Liver (tissue), 8 donors: ENCODE measurements at regions not wholly inside any gene's neighbourhood (a gene's known extent, or its start where the extent isn't known, plus 50 kb on each side); places are given as distances from the start of the nearest gene placed in this dataset.

Experiments used
- DNase-seq: peaks from one replicate; pipeline ENCODE4 v3.0.0-alpha.2; 2017; ENCODE audit warnings: low spot score
- H3K27ac ChIP-seq, 2 donors: one replicate each; pipeline ENCODE4 v1.7.0; 2013; ENCODE audit warnings: inconsistent platforms in 2 of 2, low read length in 2 of 2, control low read depth in 1 of 2, low read depth in 1 of 2, mild to moderate bottlenecking in 1 of 2
- H3K27me3 ChIP-seq, 4 donors: one replicate each; pipeline versions ENCODE4 v1.6.1 to v1.7.0; 2013; ENCODE audit warnings: low read length in 3 of 4, inconsistent platforms in 1 of 4, mild to moderate bottlenecking in 1 of 4, moderate library complexity in 1 of 4; ENCODE audit not compliant: control insufficient read depth in 4 of 4, insufficient read depth in 4 of 4
- H3K36me3 ChIP-seq, 4 donors: one replicate each; pipeline versions ENCODE4 v1.6.1 to v1.7.0; 2013; ENCODE audit warnings: low read length in 3 of 4, mild to moderate bottlenecking in 3 of 4, low read depth in 1 of 4, moderate library complexity in 1 of 4; ENCODE audit not compliant: control insufficient read depth in 4 of 4, insufficient read depth in 3 of 4
- H3K4me1 ChIP-seq, 4 donors: one replicate each; pipeline versions ENCODE4 v1.6.1 to v1.7.0; 2013; ENCODE audit warnings: low read length in 3 of 4, mild to moderate bottlenecking in 3 of 4, moderate library complexity in 1 of 4; ENCODE audit not compliant: control insufficient read depth in 4 of 4, insufficient read depth in 4 of 4
- H3K4me3 ChIP-seq, 3 donors: one replicate each; pipeline versions ENCODE4 v1.6.1 to v1.7.0; 2013; ENCODE audit warnings: low read length in 3 of 3, control low read depth in 1 of 3, low read depth in 1 of 3, mild to moderate bottlenecking in 1 of 3
- H3K9ac ChIP-seq, 2 donors: one replicate each; pipeline ENCODE4 v1.7.0; 2013; ENCODE audit warnings: low read length in 2 of 2, mild to moderate bottlenecking in 2 of 2, moderate library complexity in 2 of 2, control low read depth in 1 of 2, low read depth in 1 of 2
- H3K9me3 ChIP-seq, 4 donors: one replicate each; pipeline versions ENCODE4 v1.6.1 to v1.7.0; 2013; ENCODE audit warnings: low read length in 3 of 4; ENCODE audit not compliant: control insufficient read depth in 4 of 4
- CTCF ChIP-seq: fragments of 150-350 bp; IDR thresholded peaks from 2 replicates; pipeline ENCODE4 v1.5.1; 2017; ENCODE audit warnings: improper control_type of control experiment, low read depth, low read length; ENCODE audit not compliant: missing input control
- EGR1 ChIP-seq, 2 donors: IDR thresholded peaks; 2 replicates each; pipeline ENCODE4 v1.6.1; 2016 to 2018; ENCODE audit warnings: antibody characterized with exemption in 2 of 2, low read depth in 2 of 2
- FOXA1 ChIP-seq: IDR thresholded peaks from 2 replicates; pipeline ENCODE4 v1.6.1; 2016; ENCODE audit warnings: antibody characterized with exemption
- FOXA2 ChIP-seq: IDR thresholded peaks from 2 replicates; pipeline ENCODE4 v1.6.1; 2016; ENCODE audit warnings: antibody characterized with exemption
- GABPA ChIP-seq, 2 donors: IDR thresholded peaks in 1 of 2; conservative IDR thresholded peaks in 1 of 2; 2 replicates each; pipeline ENCODE4 v1.6.1; 2016; ENCODE audit warnings: antibody characterized with exemption in 2 of 2, mild to moderate bottlenecking in 1 of 2, moderate library complexity in 1 of 2
- HNF4A ChIP-seq, 2 donors: conservative IDR thresholded peaks; 2 replicates each; pipeline ENCODE4 v1.6.1; 2016; ENCODE audit warnings: antibody characterized with exemption in 2 of 2, mild to moderate bottlenecking in 2 of 2
- HNF4G ChIP-seq: IDR thresholded peaks from 2 replicates; pipeline ENCODE4 v1.6.1; 2016; ENCODE audit warnings: antibody characterized with exemption
- JUND ChIP-seq, 2 donors: IDR thresholded peaks; 2 replicates each; pipeline ENCODE4 v1.6.1; 2016; ENCODE audit warnings: antibody characterized with exemption in 2 of 2
- NR2F2 ChIP-seq: IDR thresholded peaks from 2 replicates; pipeline ENCODE4 v1.6.1; 2016; ENCODE audit warnings: antibody characterized with exemption
- RAD21 ChIP-seq, 2 donors: IDR thresholded peaks; 2 replicates each; pipeline ENCODE4 v1.6.1; 2016; ENCODE audit warnings: antibody characterized with exemption in 2 of 2, mild to moderate bottlenecking in 2 of 2
- RXRA ChIP-seq, 2 donors: IDR thresholded peaks; 2 replicates each; pipeline ENCODE4 v1.6.1; 2017 to 2018; ENCODE audit warnings: antibody characterized with exemption in 2 of 2, mild to moderate bottlenecking in 1 of 2
- SP1 ChIP-seq: IDR thresholded peaks from 2 replicates; pipeline ENCODE4 v1.6.1; 2018; ENCODE audit warnings: antibody characterized with exemption, mild to moderate bottlenecking
- TAF1 ChIP-seq: conservative IDR thresholded peaks from 2 replicates; pipeline ENCODE4 v1.6.1; 2016; ENCODE audit warnings: antibody characterized with exemption, mild to moderate bottlenecking
- YY1 ChIP-seq: IDR thresholded peaks from 2 replicates; pipeline ENCODE4 v1.6.1; 2016; ENCODE audit warnings: antibody characterized with exemption, mild to moderate bottlenecking
- ZBTB33 ChIP-seq: IDR thresholded peaks from 2 replicates; pipeline ENCODE4 v1.6.1; 2016; ENCODE audit warnings: antibody characterized with exemption
- WGBS: extraction: QIAGEN DNeasy Blood & Tissue Kit; methylation state at CpG from one replicate; pipeline ENCODE4 v1.1.7; 2013; 5-methylcytosine and 5-hydroxymethylcytosine counted together
- donor health status: healthy.
- donor health status: healthy.
- donor health status: healthy.
- donor health status: healthy.
- donor health status: healthy.

- no peak for TF ChIP-seq HNF4G
- TF ChIP-seq FOXA1: no peak
- no peak for TF ChIP-seq EGR1 (IDR thresholded peaks at IDR 0.05; ENCODE audit: low read depth in 2 of 2)
- no peak for TF ChIP-seq FOXA2
- no peak for TF ChIP-seq JUND (IDR thresholded peaks at IDR 0.05)
- TF ChIP-seq RXRA (IDR thresholded peaks at IDR 0.05): no peak
Measured at GRCh38 chr3:22474706-22475445, 723.9 kb upstream of the ZNF385D start (continued).

GRCh38 chr3:22475665-22476240 is 724.7 kb upstream of the ZNF385D start:
- Histone ChIP-seq H3K9ac (no peak overlapping the region), H3K4me1 (no peaks in the 10 kb centered on the region), H3K36me3 (no peaks in the 10 kb centered on the region), H3K9me3 (no peaks in the 10 kb centered on the region), H3K27ac (no peak overlapping the region), H3K4me3 (no peak overlapping the region), H3K27me3 (no peaks in the 10 kb centered on the region)
- TF ChIP-seq HNF4A (conservative IDR thresholded peaks at IDR 0.05) (no peak), SP1 (no peak), JUND (IDR thresholded peaks at IDR 0.05) (no peak), TAF1 (no peak), YY1 (no peak), CTCF (no peak), RAD21 (IDR thresholded peaks at IDR 0.05) (no peak), HNF4G (no peak), EGR1 (IDR thresholded peaks at IDR 0.05; ENCODE audit: low read depth in 2 of 2) (no peak), NR2F2 (no peak), ZBTB33 (no peak), GABPA (IDR thresholded peaks at IDR 0.05 in 1 of 2, conservative IDR thresholded peaks at IDR 0.05 in 1 of 2) (no peak)
- WGBS: 83% methylated on average over 3 of the region's 3 CpGs
- no peak for DNase-seq

GRCh38 chr3:22476976-22477375 is 726.0 kb upstream of the ZNF385D start:
- H3K27ac ChIP-seq: no peak overlapping the region
- TF ChIP-seq ZBTB33 (no peak), YY1 (no peak), RAD21 (IDR thresholded peaks at IDR 0.05) (no peak), FOXA1 (no peak)
- DNase-seq: no peak
- H3K36me3 ChIP-seq: no peaks in the 10 kb centered on the region
- no peak overlapping the region for H3K9ac ChIP-seq
- H3K27me3 ChIP-seq: no peaks in the 10 kb centered on the region
- H3K9me3 ChIP-seq: no peaks in the 10 kb centered on the region
- WGBS: 43% methylated on average over 1 of the region's 1 CpG
- H3K4me3 ChIP-seq: no peak overlapping the region
- no peaks in the 10 kb centered on the region for H3K4me1 ChIP-seq
